Glomerular endothelial cell (primary cell): ENCODE measurements at regions not wholly inside any gene's neighbourhood (a gene's known extent, or its start where the extent isn't known, plus 50 kb on each side); places are given as distances from the start of the nearest gene placed in this dataset.
"Not testable (repeated sequence)": the region's sequence is repeated elsewhere in the genome, so short reads cannot be mapped to it uniquely, and the experiment has no call there.

Source experiments
- DNase-seq: peaks from one replicate; pipeline ENCODE4 v3.0.0-alpha.2; 2011; ENCODE audit warnings: low read depth, low spot score; ENCODE audit errors: extremely low read depth

GRCh38 chr6:112401083-112401482 is 54.0 kb downstream of the RFPL4B start:
- DNase-seq: no peak

- no peak for DNase-seq
Measured at GRCh38 chr6:112407101-112407590, 60.0 kb downstream of the RFPL4B start.

DNA sequence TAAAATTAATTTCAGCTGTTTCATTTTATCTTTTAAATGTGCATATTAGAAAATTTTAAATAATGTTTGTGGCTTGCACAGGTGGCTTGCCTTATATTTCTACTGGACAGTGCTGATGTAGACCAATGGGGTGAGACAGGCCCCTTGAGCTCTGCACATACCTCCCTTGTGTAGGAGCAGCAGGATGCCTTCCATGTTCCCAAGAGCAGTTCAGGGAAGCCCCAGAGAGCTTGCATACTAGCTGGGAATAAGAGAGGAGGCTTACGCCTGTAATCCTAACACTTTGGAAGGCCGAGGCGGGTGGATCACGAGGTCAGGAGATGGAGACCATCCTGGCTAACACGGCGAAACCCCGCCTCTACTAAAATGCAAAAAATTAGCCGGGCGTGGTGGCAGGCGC is 61.4 kb downstream of the RFPL4B start:
- DNase-seq: no peak

DNA sequence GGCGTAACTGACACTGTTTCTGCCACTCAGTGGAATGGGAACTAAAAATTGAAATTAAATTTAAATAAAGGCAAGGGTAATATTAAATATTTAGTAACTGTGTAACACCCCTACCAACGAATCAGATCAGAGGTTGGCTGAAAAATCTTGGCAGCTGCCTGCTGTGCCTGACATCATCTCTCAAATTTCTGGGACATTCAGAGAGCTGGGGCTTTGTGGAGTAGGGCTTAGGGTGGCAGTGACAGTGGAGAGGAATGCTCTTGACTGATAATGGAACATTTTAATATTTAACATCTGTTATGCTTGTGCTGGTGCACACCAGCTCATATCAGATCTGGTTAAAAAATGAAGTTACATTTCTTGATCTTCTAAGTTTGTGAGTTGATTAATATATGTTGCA is 62.2 kb downstream of the RFPL4B start:
- DNase-seq: no peak

DNA sequence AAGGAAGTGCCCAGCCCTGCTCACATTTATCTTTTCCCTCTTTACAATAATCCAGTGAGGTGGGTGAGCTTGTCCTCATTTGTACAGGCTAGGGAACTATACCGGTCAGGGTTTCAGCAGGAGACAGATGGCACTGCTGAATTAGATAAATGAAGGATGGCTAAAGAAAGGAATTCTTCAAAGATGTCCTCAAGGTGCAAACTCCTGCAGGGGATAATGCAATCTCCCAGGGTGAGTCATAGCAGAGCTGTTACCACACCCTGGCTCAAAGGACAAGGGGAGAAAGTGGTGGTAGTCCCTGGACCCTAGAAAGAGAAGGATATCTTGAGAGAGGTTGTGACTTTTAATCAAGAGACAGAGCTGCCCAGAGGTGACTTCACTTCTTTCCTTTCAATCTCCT is 66.7 kb downstream of the RFPL4B start:
- DNase-seq: no peak

DNA sequence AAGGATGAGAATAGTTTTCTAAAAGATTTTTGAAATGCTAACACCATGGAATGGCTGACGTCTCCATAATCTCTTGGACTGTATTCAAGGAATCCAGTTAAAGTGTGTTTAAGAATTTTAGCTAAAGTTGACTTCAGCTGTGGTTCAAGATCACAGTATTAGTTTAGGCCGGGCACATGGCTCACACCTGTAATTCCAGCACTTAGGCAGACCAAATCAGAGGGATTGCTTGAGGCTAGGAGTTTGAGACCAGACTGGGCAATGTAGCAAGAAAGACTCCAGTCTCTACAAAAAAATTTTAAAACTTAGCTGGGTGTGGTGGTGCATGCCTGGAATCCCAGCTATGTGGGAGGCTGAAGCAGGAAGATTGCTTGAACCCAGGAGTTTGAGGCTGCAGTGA is 68.2 kb downstream of the RFPL4B start:
- DNase-seq: no peak

- no peak for DNase-seq
Measured at GRCh38 chr6:112416866-112417265, 69.7 kb downstream of the RFPL4B start.

GRCh38 chr6:112427011-112427410 is 79.9 kb downstream of the RFPL4B start:
- DNase-seq: not testable (repeated sequence)

GRCh38 chr6:112427499-112427898 is 80.4 kb downstream of the RFPL4B start:
- no peak for DNase-seq

DNA sequence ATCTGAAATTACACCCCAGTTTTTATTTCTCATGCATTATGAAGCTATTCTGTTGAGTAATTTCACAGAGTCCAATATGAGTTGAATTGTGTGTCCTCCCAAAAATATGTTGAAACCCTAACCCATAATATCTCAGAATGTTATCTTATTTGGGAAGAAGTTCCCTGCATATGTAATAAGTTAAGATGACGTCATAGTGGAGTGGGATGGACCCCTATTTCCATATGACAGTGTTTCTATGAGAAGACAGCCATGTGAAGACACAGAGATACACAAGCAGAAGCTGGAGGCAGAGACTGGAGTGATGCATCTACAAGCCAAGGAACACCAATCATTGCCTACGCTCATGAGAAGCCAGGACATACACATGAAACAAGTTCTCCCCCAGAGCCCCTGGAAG is 81.3 kb downstream of the RFPL4B start:
- no peak for DNase-seq

GRCh38 chr6:112429226-112429625 is 82.1 kb downstream of the RFPL4B start:
- DNase-seq: no peak

GRCh38 chr6:112431803-112432202 is 84.7 kb downstream of the RFPL4B start:
- no peak for DNase-seq

DNA sequence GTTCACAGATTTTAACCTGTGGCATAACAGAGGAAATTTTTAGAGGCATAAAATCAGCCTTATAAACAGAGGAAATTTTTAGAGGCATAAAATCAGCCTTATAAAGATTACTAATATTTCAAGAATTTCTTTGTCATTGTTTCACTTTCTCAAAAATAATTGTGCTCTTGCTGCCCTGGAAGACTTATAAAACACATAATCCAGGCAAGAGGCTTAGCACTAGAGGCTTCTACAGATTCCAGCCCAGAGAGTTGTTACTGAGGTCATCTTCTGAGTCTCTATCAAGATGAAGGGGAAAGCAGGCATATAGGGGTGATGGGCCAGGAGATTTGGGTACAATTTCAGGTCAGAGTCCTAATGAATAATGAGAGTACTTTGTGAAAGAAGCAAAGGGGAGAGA is 85.7 kb downstream of the RFPL4B start:
- DNase-seq: no peak

DNA sequence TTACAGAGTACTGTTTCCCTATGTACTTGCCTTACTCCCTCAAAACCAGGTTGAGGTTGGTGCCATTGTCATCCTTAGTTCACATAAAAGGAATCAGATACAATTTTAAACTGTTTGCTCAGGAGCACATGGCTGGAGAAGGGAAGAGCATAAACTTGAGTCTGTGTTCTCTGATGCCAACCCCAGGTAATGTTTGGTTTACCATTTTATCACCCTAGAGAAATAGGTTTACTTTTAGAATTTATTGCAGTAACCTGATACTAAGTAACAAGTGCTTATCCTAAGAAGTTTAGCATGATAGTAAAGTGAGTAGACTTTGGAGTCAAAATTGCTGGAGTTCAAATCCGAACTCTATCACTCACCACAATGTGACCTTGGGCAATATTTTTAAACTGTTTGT is 86.3 kb downstream of the RFPL4B start:
- DNase-seq: no peak

GRCh38 chr6:112434896-112435435 is 87.8 kb downstream of the RFPL4B start:
- DNase-seq: no peak

- no peak for DNase-seq
Measured at GRCh38 chr6:112437058-112437457, 89.9 kb downstream of the RFPL4B start.

DNA sequence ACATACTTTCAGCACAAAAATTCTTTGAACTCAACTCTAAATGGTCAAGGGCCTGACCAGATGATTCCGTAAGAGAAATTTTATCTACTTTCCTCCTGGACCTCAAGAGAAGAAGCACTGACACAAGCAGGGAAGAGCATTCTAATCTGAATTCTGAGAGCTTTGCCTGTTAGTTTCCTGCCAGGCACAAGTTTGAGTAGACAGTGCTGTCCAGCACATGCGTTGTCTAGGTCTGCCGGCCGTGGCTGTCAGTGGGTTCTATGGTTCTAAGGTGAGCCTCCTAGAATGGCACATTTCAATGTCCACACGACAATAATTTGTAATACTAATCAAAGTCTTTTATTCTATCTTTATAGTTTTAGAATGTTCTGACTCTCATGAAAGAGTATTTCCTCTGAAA is 91.9 kb downstream of the RFPL4B start:
- DNase-seq: no peak

- no peak for DNase-seq
Measured at GRCh38 chr6:112439432-112439831, 92.3 kb downstream of the RFPL4B start.

- DNase-seq: no peak
Measured at GRCh38 chr6:112441607-112442006, 94.5 kb downstream of the RFPL4B start.

GRCh38 chr6:112443179-112444065 is 96.3 kb downstream of the RFPL4B start:
- no peak for DNase-seq

GRCh38 chr6:112448786-112449185 is 101.7 kb downstream of the RFPL4B start:
- DNase-seq: not testable (repeated sequence)

DNA sequence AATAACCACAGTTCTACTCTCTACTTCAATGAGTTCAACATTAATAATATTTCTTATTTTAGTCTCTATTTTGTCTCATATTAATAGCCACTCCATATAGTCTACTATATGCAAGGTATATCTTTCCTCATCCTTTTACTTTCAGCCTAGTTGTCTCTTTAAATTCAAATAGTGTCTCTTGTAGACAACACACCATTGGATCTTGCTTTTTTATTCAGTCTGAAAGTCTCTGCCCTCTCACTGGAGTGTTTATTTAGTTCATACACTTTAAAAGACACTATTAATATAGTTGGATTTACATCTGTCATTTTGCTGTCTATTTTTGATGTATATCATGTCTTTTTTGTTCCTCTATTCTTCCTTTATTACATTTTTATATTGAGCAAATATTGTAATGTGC is 103.5 kb downstream of the RFPL4B start:
- no peak for DNase-seq
